HG03354 (cell line): ENCODE measurements at regions not wholly inside any gene's neighbourhood (a gene's known extent, or its start where the extent isn't known, plus 50 kb on each side); places are given as distances from the start of the nearest gene placed in this dataset.
"Not testable (repeated sequence)": the region's sequence is repeated elsewhere in the genome, so short reads cannot be mapped to it uniquely, and the experiment has no call there.

Source experiments
- ATAC-seq: cut with Tn5 transposase; IDR thresholded peaks from one replicate; pipeline ENCODE4 v1.9.1; 2021; ENCODE audit warnings: mild to moderate bottlenecking; ENCODE audit not compliant: unreplicated experiment, poor library complexity, severe bottlenecking

GRCh38 chr9:38144421-38144820, 75.4 kb upstream of the SHB start:
- no peak for ATAC-seq

- ATAC-seq = no peak
Observed at GRCh38 chr9:38141746-38142591, 72.9 kb upstream of the SHB start.

GRCh38 chr9:38138276-38138675, 69.2 kb upstream of the SHB start:
- no peak for ATAC-seq

- ATAC-seq = no peak
Observed at GRCh38 chr9:38137342-38137741, 68.3 kb upstream of the SHB start.

GRCh38 chr9:38136386-38136785, 67.4 kb upstream of the SHB start:
- no peak for ATAC-seq

GRCh38 chr9:38134611-38135237, 65.7 kb upstream of the SHB start:
- no peak for ATAC-seq

- no peak for ATAC-seq
Observed at GRCh38 chr9:38133595-38133994, 64.6 kb upstream of the SHB start.

GRCh38 chr9:38132956-38133355, 63.9 kb upstream of the SHB start:
- ATAC-seq = no peak

- ATAC-seq = no peak
Observed at GRCh38 chr9:38131729-38132128, 62.7 kb upstream of the SHB start.

GRCh38 chr9:38130724-38131123, 61.7 kb upstream of the SHB start:
- ATAC-seq = no peak

GRCh38 chr9:38129366-38129765, 60.3 kb upstream of the SHB start:
- ATAC-seq = no peak

GRCh38 chr9:38128752-38129270, 59.8 kb upstream of the SHB start:
- no peak for ATAC-seq

- no peak for ATAC-seq
Observed at GRCh38 chr9:38127271-38127839, 58.3 kb upstream of the SHB start.

- ATAC-seq = no peak
Observed at GRCh38 chr9:38126730-38127129, 57.7 kb upstream of the SHB start.

- no peak for ATAC-seq
Observed at GRCh38 chr9:38125889-38126288, 56.9 kb upstream of the SHB start.

GRCh38 chr9:38123359-38123758, 54.3 kb upstream of the SHB start:
- ATAC-seq = not testable (repeated sequence)

GRCh38 chr9:38120961-38121360, 51.9 kb upstream of the SHB start:
- ATAC-seq = no peak

GRCh38 chr9:38119560-38120236, 50.7 kb upstream of the SHB start:
- ATAC-seq = no peak

GRCh38 chr9:38118862-38119438, 49.9 kb upstream of the SHB start:
- no peak for ATAC-seq
